ENCODE measurements at regions not wholly inside any gene's neighbourhood (a gene's known extent, or its start where the extent isn't known, plus 50 kb on each side); places are given as distances from the start of the nearest gene placed in this dataset.

- no peak for DNase-seq
Measured at GRCh38 chr14:97457575-97458085, 660.4 kb downstream of the VRK1 start.

- DNase-seq: no peak
Measured at GRCh38 chr14:97458255-97458654, 661.1 kb downstream of the VRK1 start.

GRCh38 chr14:97458661-97459579 lies 661.7 kb downstream of the VRK1 start:
- no peak for DNase-seq

DNA sequence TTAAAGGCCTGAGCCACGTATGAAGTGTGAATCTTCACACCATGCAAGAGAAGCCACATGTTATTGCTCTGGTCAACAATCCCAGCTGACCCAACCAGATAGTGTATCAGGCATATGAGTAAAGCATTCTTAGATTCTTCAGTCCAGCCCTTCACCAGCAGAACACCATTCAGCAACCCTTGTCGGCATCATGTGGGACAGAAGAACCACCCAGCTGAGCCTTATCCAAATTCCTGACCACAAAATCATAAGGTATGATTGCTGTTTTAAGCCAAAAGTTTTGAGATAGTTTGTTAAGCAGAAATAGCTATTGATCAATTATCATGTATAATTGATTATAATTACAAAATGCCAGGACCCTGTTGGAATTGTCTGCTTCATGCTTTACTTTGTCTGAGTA lies 664.9 kb downstream of the VRK1 start:
- no peak for DNase-seq

DNA sequence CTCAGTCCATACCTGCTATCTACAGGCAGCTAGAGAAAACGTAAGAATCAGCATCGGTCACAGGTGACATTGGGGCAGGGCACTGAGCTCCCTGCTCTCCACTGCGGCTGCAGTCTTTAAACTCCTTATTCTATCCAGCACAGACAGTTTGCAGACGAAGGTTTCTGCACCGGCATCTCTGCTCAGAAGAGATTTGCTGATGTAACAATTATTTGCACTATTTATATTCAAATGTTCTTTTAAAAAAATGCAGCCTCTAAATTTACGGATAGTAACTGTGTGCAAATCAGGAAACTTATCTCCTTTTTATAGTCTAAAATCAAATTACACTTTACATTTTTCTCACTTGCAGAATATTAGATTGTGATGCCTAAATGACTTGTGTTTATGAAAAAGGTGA lies 671.0 kb downstream of the VRK1 start:
- no peak for DNase-seq

DNA sequence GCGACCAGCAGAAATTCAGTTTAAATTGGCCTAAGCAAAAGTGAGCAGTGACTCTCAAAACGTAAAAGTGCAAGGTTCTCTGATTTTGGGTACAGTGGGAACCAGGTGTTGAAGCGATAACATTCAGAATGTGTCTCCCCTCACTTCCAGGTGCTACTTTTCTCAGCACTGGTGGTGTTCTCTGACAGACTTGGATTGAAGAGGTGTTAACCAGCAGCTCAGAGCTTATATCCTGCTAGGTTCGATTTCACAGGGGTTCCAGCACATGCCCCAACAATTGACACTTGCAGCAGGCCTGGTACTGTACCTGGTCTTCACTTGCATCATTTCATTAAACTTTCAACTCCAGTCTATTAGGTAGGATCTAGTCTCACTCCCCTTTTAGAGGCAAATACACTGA lies 680.2 kb downstream of the VRK1 start:
- DNase-seq: no peak

GRCh38 chr14:97485201-97485600 lies 688.0 kb downstream of the VRK1 start:
- no peak for DNase-seq

- DNase-seq: no peak
Measured at GRCh38 chr14:97486601-97487120, 689.5 kb downstream of the VRK1 start.

DNA sequence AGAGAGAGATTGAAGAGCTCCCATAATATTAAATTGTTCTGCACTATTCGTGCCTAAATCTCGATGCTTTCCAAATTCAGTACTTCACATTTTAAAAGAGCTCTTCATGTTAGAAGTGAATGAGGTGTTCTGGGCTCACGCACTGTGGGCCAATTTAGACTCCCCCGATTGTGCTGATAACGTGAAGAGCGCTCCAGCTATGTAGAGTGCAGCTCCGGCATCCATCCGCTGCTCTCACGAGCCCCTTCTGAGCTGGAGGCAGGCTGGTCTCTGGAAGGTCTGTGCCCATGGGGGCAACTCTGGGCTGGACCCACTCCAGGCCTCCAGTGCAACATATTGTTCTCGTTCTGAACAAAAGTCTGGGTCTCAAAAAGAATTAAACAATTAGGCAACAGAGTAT lies 692.6 kb downstream of the VRK1 start:
- no peak for DNase-seq

- DNase-seq: no peak
Measured at GRCh38 chr14:97490521-97491070, 693.4 kb downstream of the VRK1 start.

DNA sequence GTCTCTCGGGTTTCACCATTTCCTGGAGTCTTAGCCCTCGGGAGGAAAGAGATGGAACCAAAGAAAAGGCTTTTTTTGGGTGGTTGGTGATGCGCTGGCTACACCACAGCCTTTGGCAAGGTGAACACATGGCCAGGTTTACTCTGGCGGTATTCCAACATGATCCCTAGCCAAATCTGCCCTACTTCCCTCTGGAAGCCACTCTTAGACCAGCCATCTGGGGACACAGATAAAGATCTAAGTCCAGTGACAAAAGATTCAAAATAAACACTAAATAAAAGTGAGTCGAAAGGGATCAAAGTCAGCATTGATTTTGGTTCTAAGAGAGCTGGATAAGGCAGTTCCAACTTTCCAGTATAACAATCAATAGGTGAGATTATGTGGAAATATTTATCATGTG lies 694.5 kb downstream of the VRK1 start:
- DNase-seq: no peak

- DNase-seq: no peak
Measured at GRCh38 chr14:97499790-97500481, 702.8 kb downstream of the VRK1 start.

DNA sequence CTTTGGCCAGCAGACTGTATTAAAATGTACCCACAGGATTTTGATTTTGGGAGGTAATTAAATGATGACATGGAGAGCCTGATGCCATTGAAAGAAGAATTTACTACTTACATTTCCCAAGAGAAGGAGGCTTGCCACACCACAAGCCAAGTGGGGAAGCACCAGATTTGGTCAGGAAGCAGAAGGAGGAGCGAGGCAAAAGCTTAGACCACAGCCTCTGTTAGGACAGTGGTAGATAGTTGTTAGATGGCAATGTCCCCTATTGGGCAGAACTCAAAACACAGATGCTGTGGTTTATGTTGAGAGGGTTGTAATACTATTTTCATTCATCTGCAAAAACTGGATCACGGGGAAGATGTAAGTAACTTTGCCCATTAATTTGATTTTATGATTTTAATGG lies 709.4 kb downstream of the VRK1 start:
- no peak for DNase-seq

- no peak for DNase-seq
Measured at GRCh38 chr14:97513891-97514290, 716.7 kb downstream of the VRK1 start.

GRCh38 chr14:97517566-97518234 lies 720.5 kb downstream of the VRK1 start:
- no peak for DNase-seq

- DNase-seq: no peak
Measured at GRCh38 chr14:97523936-97524335, 726.8 kb downstream of the VRK1 start.

DNA sequence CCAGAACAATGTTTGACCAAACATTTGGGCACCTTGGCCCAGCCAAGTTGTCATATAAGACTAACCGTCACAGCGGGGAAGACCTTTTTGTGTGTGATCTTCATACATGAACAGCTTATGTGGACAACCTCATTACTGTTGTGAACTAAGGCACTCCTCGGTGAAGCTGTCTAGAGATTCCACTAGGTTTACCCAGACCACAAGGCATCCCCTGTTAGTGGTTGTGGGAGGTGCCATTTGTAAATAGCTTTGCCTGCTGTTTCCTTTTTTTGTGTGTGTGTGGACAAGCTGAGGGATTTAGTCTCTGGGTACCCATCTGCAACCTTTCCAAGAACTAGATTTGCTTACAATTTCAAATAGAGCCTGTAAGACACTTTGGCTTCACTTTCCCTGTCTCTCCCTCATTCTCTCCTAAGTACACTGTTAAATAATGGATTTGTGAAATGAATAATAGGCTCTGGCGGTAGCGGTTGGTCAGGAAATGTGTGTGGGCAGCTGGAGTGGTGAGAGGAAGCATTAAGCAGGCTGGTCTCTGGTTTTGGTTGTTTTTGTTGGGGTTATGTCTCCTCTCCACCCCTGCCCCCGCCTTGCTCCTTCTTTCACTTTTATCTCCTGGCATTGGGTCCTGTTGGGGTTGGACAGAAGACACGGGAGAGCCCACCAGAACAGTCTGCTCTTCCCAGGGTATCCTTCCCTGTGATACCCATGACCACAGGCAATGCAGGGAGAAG lies 727.6 kb downstream of the VRK1 start:
- no peak for DNase-seq

DNA sequence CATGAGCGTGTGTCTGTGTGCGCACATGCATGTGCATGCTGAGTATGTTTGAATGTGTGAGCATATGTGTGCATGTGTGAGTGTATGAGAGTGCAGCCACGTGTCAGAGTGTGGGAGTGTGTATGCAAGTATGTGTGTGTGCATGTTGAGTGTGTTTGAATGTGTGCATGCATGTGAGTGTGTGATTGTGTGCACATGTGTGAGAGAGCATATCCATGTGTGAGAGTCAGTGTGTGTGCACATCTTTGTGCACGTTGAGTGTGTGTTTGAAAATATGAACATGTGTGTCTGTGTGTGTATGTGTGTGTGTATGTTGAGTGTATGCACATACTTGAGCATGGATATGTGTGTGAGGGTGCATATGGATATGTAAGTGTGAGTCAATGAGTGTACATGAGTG lies 730.8 kb downstream of the VRK1 start:
- DNase-seq: no peak

- no peak for DNase-seq
Measured at GRCh38 chr14:97532052-97532451, 734.9 kb downstream of the VRK1 start.

- DNase-seq: no peak
Measured at GRCh38 chr14:97536421-97536820, 739.2 kb downstream of the VRK1 start.

- DNase-seq: no peak
Measured at GRCh38 chr14:97538749-97539410, 741.7 kb downstream of the VRK1 start.

- DNase-seq: no peak
Measured at GRCh38 chr14:97539411-97539795, 742.2 kb downstream of the VRK1 start.

Data from SHP77 (cell line).